ENCODE measurements at regions not wholly inside any gene's neighbourhood (a gene's known extent, or its start where the extent isn't known, plus 50 kb on each side); places are given as distances from the start of the nearest gene placed in this dataset.

GRCh38 chr13:105338006-105338405, 1197.5 kb downstream of the EFNB2 start:
- Histone ChIP-seq H3K27me3 (no peaks in the 10 kb centered on the region), H3K4me1 (ENCODE audit: low read depth) (peaks cover 8% of the 10 kb centered on the region), H3K4me3 (no peak overlapping the region), H3K27ac (no peak overlapping the region), H3K36me3 (no peaks in the 10 kb centered on the region), H3K9me3 (ENCODE audit: low read depth) (no peaks in the 10 kb centered on the region)
- TF ChIP-seq CTCF (IDR thresholded peaks at IDR 0.05; ENCODE audit: low read depth, low read length), result no peak
- DNase-seq (ENCODE audit: low read depth in 1 of 2, low spot score in 1 of 2), result no peak

- no peak for TF ChIP-seq CTCF (IDR thresholded peaks at IDR 0.05; ENCODE audit: low read depth, low read length)
- Histone ChIP-seq H3K27me3 (no peaks in the 10 kb centered on the region), H3K27ac (no peak overlapping the region), H3K4me1 (ENCODE audit: low read depth) (peaks cover 8% of the 10 kb centered on the region), H3K36me3 (no peaks in the 10 kb centered on the region), H3K4me3 (no peak overlapping the region), H3K9me3 (ENCODE audit: low read depth) (no peaks in the 10 kb centered on the region)
- peak in 1 of 2 donors; percentile 31 for DNase-seq (ENCODE audit: low read depth in 1 of 2, low spot score in 1 of 2)
Measured at GRCh38 chr13:105336706-105337576, 1198.5 kb downstream of the EFNB2 start.

- Histone ChIP-seq H3K9me3 (ENCODE audit: low read depth) (no peaks in the 10 kb centered on the region), H3K4me3 (no peak overlapping the region), H3K27me3 (no peaks in the 10 kb centered on the region), H3K27ac (no peak overlapping the region), H3K4me1 (ENCODE audit: low read depth) (no peaks in the 10 kb centered on the region), H3K36me3 (no peaks in the 10 kb centered on the region)
- DNase-seq (ENCODE audit: low read depth in 1 of 2, low spot score in 1 of 2), result peak in 1 of 2 donors; percentile 39
- no peak for TF ChIP-seq CTCF (IDR thresholded peaks at IDR 0.05; ENCODE audit: low read depth, low read length)
Measured at GRCh38 chr13:105334211-105334610, 1201.3 kb downstream of the EFNB2 start.

- Histone ChIP-seq H3K27me3 (no peaks in the 10 kb centered on the region), H3K4me1 (ENCODE audit: low read depth) (no peaks in the 10 kb centered on the region), H3K27ac (no peak overlapping the region), H3K9me3 (ENCODE audit: low read depth) (no peaks in the 10 kb centered on the region), H3K4me3 (no peak overlapping the region), H3K36me3 (no peaks in the 10 kb centered on the region)
- DNase-seq (ENCODE audit: low read depth in 1 of 2, low spot score in 1 of 2), result no peak
- no peak for TF ChIP-seq CTCF (IDR thresholded peaks at IDR 0.05; ENCODE audit: low read depth, low read length)
Measured at GRCh38 chr13:105333416-105333815, 1202.0 kb downstream of the EFNB2 start.

GRCh38 chr13:105329359-105329758, 1206.1 kb downstream of the EFNB2 start:
- Histone ChIP-seq H3K36me3 (no peaks in the 10 kb centered on the region), H3K4me1 (ENCODE audit: low read depth) (peaks cover under 1% of the 10 kb centered on the region), H3K27me3 (no peaks in the 10 kb centered on the region), H3K27ac (no peak overlapping the region), H3K4me3 (no peak overlapping the region), H3K9me3 (ENCODE audit: low read depth) (no peaks in the 10 kb centered on the region)
- no peak for TF ChIP-seq CTCF (IDR thresholded peaks at IDR 0.05; ENCODE audit: low read depth, low read length)
- no peak for DNase-seq (ENCODE audit: low read depth in 1 of 2, low spot score in 1 of 2)

All from cardiac muscle cell (in vitro differentiated cells and primary cell).